Endothelial cell of umbilical vein (primary cell): ENCODE measurements at regions not wholly inside any gene's neighbourhood (a gene's known extent, or its start where the extent isn't known, plus 50 kb on each side); places are given as distances from the start of the nearest gene placed in this dataset.

ENCODE experiments used
- BruUV-seq: library from RNA; stranded (reverse); fragments of 400-500 nt; replicated peaks from 2 replicates; lab custom pipeline; 2021; lab: Mats Ljungman, UMichigan
- CTCF ChIA-PET: fragments of 300-600, 350-600 bp; sonication (Branson Sonifier 250); formaldehyde crosslinking; loops from one replicate; lab custom pipeline; 2021; ENCODE audit warnings: antibody characterized with exemption, inconsistent platforms; lab: Charles Lee
- POLR2A ChIA-PET: fragments of 300-600, 350-600 bp; sonication (Branson Sonifier 250); formaldehyde crosslinking; loops from one replicate; lab custom pipeline; 2021; ENCODE audit warnings: antibody characterized with exemption, inconsistent platforms; lab: Charles Lee
- DNase-seq: peaks from one replicate; pipeline ENCODE4 v3.0.0-alpha.2; 2011; ENCODE audit warnings: low read depth, low spot score
- FAIRE-seq: peaks from 2 replicates; lab custom pipeline; 2011; peaks lifted over from hg19 to GRCh38; lab: Jason Lieb, UNC
- H2AFZ ChIP-seq: 2 replicates; pipeline ENCODE4 v1.6.0; 2012; ENCODE audit warnings: low read depth, low read length, control low read depth, inconsistent platforms
- H3K27ac ChIP-seq: 2 replicates; pipeline ENCODE4 v1.5.1; 2011; ENCODE audit warnings: low read depth, mild to moderate bottlenecking, control low read depth, low read length, moderate library complexity; ENCODE audit not compliant: insufficient read depth
- H3K27me3 ChIP-seq, 2 experiments: 2 replicates each; pipeline versions ENCODE4 v1.6.0 to v1.6.1; 2011; ENCODE audit warnings: low read length in 2 of 2, mixed read lengths in 1 of 2; ENCODE audit not compliant: control insufficient read depth in 2 of 2, insufficient read depth in 2 of 2
- H3K36me3 ChIP-seq, 2 experiments: 2 replicates in 1 of 2; 3 replicates in 1 of 2; pipeline ENCODE4 v1.5.1; 2011; ENCODE audit warnings: low read length in 2 of 2, mild to moderate bottlenecking in 1 of 2, moderate library complexity in 1 of 2; ENCODE audit not compliant: control insufficient read depth in 2 of 2, insufficient read depth in 2 of 2; ENCODE audit errors: extremely low read depth in 1 of 2
- H3K4me1 ChIP-seq: 3 replicates; pipeline ENCODE4 v1.5.1; 2011; ENCODE audit warnings: mild to moderate bottlenecking, low read length; ENCODE audit not compliant: control insufficient read depth, insufficient read depth; ENCODE audit errors: extremely low read depth
- H3K4me2 ChIP-seq: 2 replicates; pipeline ENCODE4 v1.6.1; 2011; ENCODE audit warnings: low read length, control low read depth, mixed read lengths; ENCODE audit not compliant: insufficient read depth
- H3K4me3 ChIP-seq, 3 experiments: fragments of 200-600 bp in 1 of 3; sonication (generic), shearing (Covaris generic) in 1 of 3; replicated peaks in 1 of 3; 2 replicates each; pipeline ENCODE4 v1.5.1; 2011 to 2016; ENCODE audit warnings: control low read depth in 3 of 3, low read length in 3 of 3, mild to moderate bottlenecking in 2 of 3, inconsistent platforms in 1 of 3, low read depth in 1 of 3, moderate library complexity in 1 of 3; ENCODE audit not compliant: insufficient read depth in 1 of 3
- H3K79me2 ChIP-seq: 2 replicates; pipeline ENCODE4 v1.6.0; 2012; ENCODE audit warnings: low read length, inconsistent platforms; ENCODE audit not compliant: control insufficient read depth, insufficient read depth
- H3K9ac ChIP-seq: replicated peaks from 2 replicates; pipeline ENCODE3; 2011; ENCODE audit warnings: low read length, control low read depth; ENCODE audit not compliant: insufficient read depth; ENCODE audit errors: extremely low read depth
- H3K9me1 ChIP-seq: replicated peaks from 3 replicates; pipeline ENCODE4 v1.6.0; 2011; ENCODE audit warnings: mild to moderate bottlenecking, low read length; ENCODE audit not compliant: control insufficient read depth, insufficient read depth; ENCODE audit errors: extremely low read depth
- H3K9me3 ChIP-seq: replicated peaks from 2 replicates; pipeline ENCODE4 v1.5.1; 2012; ENCODE audit warnings: low read length, inconsistent platforms; ENCODE audit not compliant: control insufficient read depth, insufficient read depth
- H4K20me1 ChIP-seq: replicated peaks from 2 replicates; pipeline ENCODE3; 2011; ENCODE audit warnings: mild to moderate bottlenecking, low read length; ENCODE audit not compliant: control insufficient read depth, insufficient read depth; ENCODE audit errors: extremely low read depth
- CTCF ChIP-seq, 2 donors: IDR thresholded peaks; 1 replicate in 1 of 2; 2 replicates in 1 of 2; pipeline ENCODE4 v1.5.1; 2011; ENCODE audit warnings: low read length in 2 of 2, mild to moderate bottlenecking in 2 of 2, moderate library complexity in 2 of 2, control low read depth in 1 of 2, inconsistent platforms in 1 of 2, low read depth in 1 of 2; ENCODE audit not compliant: insufficient read depth in 1 of 2; ENCODE audit errors: extremely low read depth in 1 of 2
- EZH2 ChIP-seq: IDR thresholded peaks from 2 replicates; pipeline ENCODE4 v1.6.1; 2012; ENCODE audit warnings: borderline replicate concordance, low read depth, mild to moderate bottlenecking, moderate library complexity, low read length, inconsistent platforms; ENCODE audit not compliant: severe bottlenecking
- FOS ChIP-seq: IDR thresholded peaks from 2 replicates; pipeline ENCODE4 v1.6.1; 2011; ENCODE audit warnings: mild to moderate bottlenecking, low read length, moderate library complexity, borderline replicate concordance; ENCODE audit not compliant: insufficient read depth
- GATA2 ChIP-seq: IDR thresholded peaks from 2 replicates; pipeline ENCODE4 v1.7.0; 2011; ENCODE audit warnings: low read depth, mild to moderate bottlenecking, moderate library complexity, mixed read lengths, low read length; ENCODE audit not compliant: insufficient read length, insufficient read depth
- JUN ChIP-seq: IDR thresholded peaks from 2 replicates; pipeline ENCODE4 v1.6.1; 2011; ENCODE audit warnings: borderline replicate concordance, low read depth; ENCODE audit not compliant: insufficient read length, insufficient read depth
- MAX ChIP-seq: IDR thresholded peaks from 2 replicates; pipeline ENCODE4 v1.6.1; 2011; ENCODE audit not compliant: insufficient read depth, insufficient read length
- MYC ChIP-seq: IDR thresholded peaks from one replicate; pipeline ENCODE4 v1.6.1; 2011; ENCODE audit warnings: mild to moderate bottlenecking, low read depth, low read length
- POLR2A ChIP-seq: IDR thresholded peaks from 2 replicates; pipeline ENCODE4 v1.6.1; 2012; ENCODE audit warnings: low read depth, mild to moderate bottlenecking, control low read depth, low read length
- POLR2AphosphoS5 ChIP-seq: IDR thresholded peaks from 2 replicates; pipeline ENCODE4 v1.6.1; 2012; ENCODE audit warnings: low read depth, mild to moderate bottlenecking, control low read depth, low read length, moderate library complexity; ENCODE audit not compliant: insufficient read depth
- dilution Hi-C: fragments of 300-500 bp; cut with MboI; formaldehyde crosslinking; loops from one replicate; pipeline ENCODE4 v1.15.0; 2019; ENCODE audit warnings: low sequenced_read_pairs; ENCODE audit not compliant: extremely low pct_ligation_motif_present
- intact Hi-C: fragments of 100-400 bp; cut with micrococcal nuclease; formaldehyde crosslinking; loops from one replicate; pipeline ENCODE4 v1.10.0; 2022

- Histone ChIP-seq H3K27ac (no peak overlapping the region), H3K36me3 (no peaks in the 10 kb centered on the region), H4K20me1 (no peaks in the 10 kb centered on the region), H2AFZ (no peak overlapping the region), H3K79me2 (no peaks in the 10 kb centered on the region), H3K4me3 (no peak overlapping the region), H3K4me2 (no peak overlapping the region), H3K9me1 (no peaks in the 10 kb centered on the region), H3K4me1 (no peaks in the 10 kb centered on the region), H3K9me3 (peaks cover 2% of the 10 kb centered on the region), H3K9ac (no peak overlapping the region), H3K27me3 (no peaks in the 10 kb centered on the region)
- BruUV-seq: no TSS peak
- CTCF ChIA-PET: no interaction called here
- intact Hi-C loops: no loop called here
- DNase-seq (no peak), FAIRE-seq (no peak)
- dilution Hi-C loops: no loop called here
- POLR2A ChIA-PET: no interaction called here
- TF ChIP-seq MYC: no peak
- TF ChIP-seq POLR2AphosphoS5: no peak
- no peak for TF ChIP-seq FOS
- TF ChIP-seq POLR2A: no peak
- TF ChIP-seq CTCF (IDR thresholded peaks at IDR 0.05; ENCODE audit: extremely low read depth in 1 of 2, insufficient read depth in 1 of 2, low read depth in 1 of 2, low read length in 2 of 2): no peak
- TF ChIP-seq JUN: no peak
- no peak for TF ChIP-seq GATA2
- no peak for TF ChIP-seq EZH2
- no peak for TF ChIP-seq MAX
Observed at GRCh38 chr2:125296742-125297141, 1271.7 kb downstream of the CNTNAP5 start.
